Omental fat pad (tissue), 3 donors: ENCODE measurements at regions not wholly inside any gene's neighbourhood (a gene's known extent, or its start where the extent isn't known, plus 50 kb on each side); places are given as distances from the start of the nearest gene placed in this dataset.
"Not testable (repeated sequence)": the region's sequence is repeated elsewhere in the genome, so short reads cannot be mapped to it uniquely, and the experiment has no call there.

Source experiments
- ATAC-seq: fragments of 150-250 bp; one replicate; pipeline ENCODE4 v1.9.1; 2016; ENCODE audit warnings: mild to moderate bottlenecking, moderate library complexity; ENCODE audit not compliant: low FRiP score
- DNase-seq: peaks from one replicate; pipeline ENCODE4 v3.0.0-alpha.2; 2019; ENCODE audit warnings: low spot score
- CTCF ChIP-seq, 3 donors: fragments of 450-650 bp; IDR thresholded peaks; one replicate each; pipeline ENCODE4 v1.5.1; 2016 to 2017; ENCODE audit warnings: antibody characterized with exemption in 3 of 3, mild to moderate bottlenecking in 3 of 3, moderate library complexity in 2 of 3

GRCh38 chr11:79615425-79615824 lies 174.6 kb upstream of the TENM4 start:
- no peak for TF ChIP-seq CTCF (IDR thresholded peaks at IDR 0.05)
- no peak for ATAC-seq
- no peak for DNase-seq

- no peak for TF ChIP-seq CTCF (IDR thresholded peaks at IDR 0.05)
- no peak for DNase-seq
- no peak for ATAC-seq
These were observed 169.8 kb upstream of the TENM4 start for GRCh38 chr11:79610678-79611077.

- no peak for TF ChIP-seq CTCF (IDR thresholded peaks at IDR 0.05)
- DNase-seq: no peak
- no peak for ATAC-seq
These were observed 169.3 kb upstream of the TENM4 start for GRCh38 chr11:79610139-79610538.

- no peak for DNase-seq
- no peak for TF ChIP-seq CTCF (IDR thresholded peaks at IDR 0.05)
- no peak for ATAC-seq
These were observed 168.7 kb upstream of the TENM4 start for GRCh38 chr11:79609511-79609910.

- DNase-seq, ATAC-seq: not testable (repeated sequence)
These were observed 165.6 kb upstream of the TENM4 start for GRCh38 chr11:79606461-79606860.

GRCh38 chr11:79600711-79601110 lies 159.9 kb upstream of the TENM4 start:
- ATAC-seq: no peak
- TF ChIP-seq CTCF (IDR thresholded peaks at IDR 0.05): no peak

GRCh38 chr11:79594834-79595233 lies 154.0 kb upstream of the TENM4 start:
- no peak for ATAC-seq

More at GRCh38 chr11:79600711-79601110, 159.9 kb upstream of the TENM4 start:
- DNase-seq: no peak

More at GRCh38 chr11:79594834-79595233, 154.0 kb upstream of the TENM4 start:
- no peak for TF ChIP-seq CTCF (IDR thresholded peaks at IDR 0.05)
- DNase-seq: no peak
